Right lobe of liver (tissue), 4 donors: ENCODE measurements at regions not wholly inside any gene's neighbourhood (a gene's known extent, or its start where the extent isn't known, plus 50 kb on each side); places are given as distances from the start of the nearest gene placed in this dataset.
"Not testable (repeated sequence)": the region's sequence is repeated elsewhere in the genome, so short reads cannot be mapped to it uniquely, and the experiment has no call there.

ENCODE experiments used
- POLR2A ChIP-seq: fragments of 450-650 bp; IDR thresholded peaks from one replicate; pipeline ENCODE4 v1.6.1; 2017; ENCODE audit warnings: antibody characterized with exemption, mild to moderate bottlenecking
- TF ChIP-seq, protein P1 (sequence below), 4 donors: fragments of 200-600 bp in 3 of 4; fragments of 450-650 bp in 1 of 4; IDR thresholded peaks; one replicate each; pipeline versions ENCODE4 v1.5.1 to v1.8.0; 2016 to 2022; ENCODE audit warnings: antibody characterized with exemption in 4 of 4, mild to moderate bottlenecking in 2 of 4
- donor health status: DM: no; HTN: no; CAD: no.
- donor health status: DM: no; HTN: no; CAD: no.
- donor health status: DM: no; HTN: yes; CAD: no.

DNA sequence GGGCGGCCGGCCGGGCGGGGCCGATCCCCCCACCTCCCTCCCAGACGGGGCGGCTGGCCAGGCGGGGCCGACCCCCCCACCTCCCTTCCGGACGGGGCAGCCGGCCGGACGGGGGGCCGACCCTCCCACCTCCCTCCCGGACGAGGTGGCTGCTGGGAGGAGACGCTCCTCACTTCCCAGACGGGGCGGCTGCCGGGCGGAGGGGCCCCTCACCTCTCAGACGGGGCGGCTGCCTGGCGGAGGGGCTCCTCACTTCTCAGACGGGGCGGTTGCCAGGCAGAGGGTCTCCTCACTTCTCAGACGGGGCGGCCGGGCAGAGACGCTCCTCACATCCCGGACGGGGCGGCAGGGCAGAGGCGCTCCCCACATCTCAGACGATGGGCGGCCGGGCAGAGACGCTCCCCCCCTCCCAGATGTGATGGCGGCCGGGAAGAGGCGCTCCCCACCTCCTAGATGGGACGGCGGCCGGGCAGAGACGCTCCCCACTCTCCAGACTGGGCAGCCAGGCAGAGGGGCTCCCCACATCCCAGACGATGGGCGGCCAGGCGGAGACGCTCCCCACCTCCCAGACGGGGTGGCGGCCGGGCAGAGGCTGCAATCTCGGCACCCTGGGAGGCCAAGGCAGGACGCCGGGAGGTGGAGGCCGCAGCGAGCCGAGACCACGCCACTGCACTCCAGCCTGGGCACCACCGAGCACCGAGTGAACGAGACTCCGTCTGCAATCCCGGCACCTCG lies 675.8 kb downstream of the XIRP2 start:
- TF ChIP-seq, protein P1, sequence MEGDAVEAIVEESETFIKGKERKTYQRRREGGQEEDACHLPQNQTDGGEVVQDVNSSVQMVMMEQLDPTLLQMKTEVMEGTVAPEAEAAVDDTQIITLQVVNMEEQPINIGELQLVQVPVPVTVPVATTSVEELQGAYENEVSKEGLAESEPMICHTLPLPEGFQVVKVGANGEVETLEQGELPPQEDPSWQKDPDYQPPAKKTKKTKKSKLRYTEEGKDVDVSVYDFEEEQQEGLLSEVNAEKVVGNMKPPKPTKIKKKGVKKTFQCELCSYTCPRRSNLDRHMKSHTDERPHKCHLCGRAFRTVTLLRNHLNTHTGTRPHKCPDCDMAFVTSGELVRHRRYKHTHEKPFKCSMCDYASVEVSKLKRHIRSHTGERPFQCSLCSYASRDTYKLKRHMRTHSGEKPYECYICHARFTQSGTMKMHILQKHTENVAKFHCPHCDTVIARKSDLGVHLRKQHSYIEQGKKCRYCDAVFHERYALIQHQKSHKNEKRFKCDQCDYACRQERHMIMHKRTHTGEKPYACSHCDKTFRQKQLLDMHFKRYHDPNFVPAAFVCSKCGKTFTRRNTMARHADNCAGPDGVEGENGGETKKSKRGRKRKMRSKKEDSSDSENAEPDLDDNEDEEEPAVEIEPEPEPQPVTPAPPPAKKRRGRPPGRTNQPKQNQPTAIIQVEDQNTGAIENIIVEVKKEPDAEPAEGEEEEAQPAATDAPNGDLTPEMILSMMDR (IDR thresholded peaks at IDR 0.05) = not testable (repeated sequence)
- TF ChIP-seq POLR2A = not testable (repeated sequence)
